ENCODE measurements at regions not wholly inside any gene's neighbourhood (a gene's known extent, or its start where the extent isn't known, plus 50 kb on each side); places are given as distances from the start of the nearest gene placed in this dataset.

DNA sequence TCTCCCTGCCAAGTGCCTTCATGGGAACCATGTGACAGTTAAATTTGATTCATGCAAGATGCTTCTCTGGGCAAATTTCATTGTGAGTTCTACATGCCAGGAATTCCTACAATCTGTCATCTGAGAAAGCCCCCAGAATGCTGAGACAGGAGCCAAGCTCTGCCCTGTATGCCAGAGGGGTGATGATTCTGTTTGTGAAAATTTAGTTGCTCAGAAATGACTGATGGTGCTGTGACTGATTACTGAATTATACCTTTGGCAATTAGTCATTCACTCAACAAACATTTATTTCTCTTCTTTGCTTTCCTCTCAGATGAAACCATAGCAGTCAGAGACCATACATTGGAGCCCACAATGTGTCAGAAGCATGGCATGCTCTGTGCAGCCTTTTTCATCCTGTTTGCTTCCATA is 69.0 kb upstream of the ZBED5 start:
- no peak for DNase-seq (ENCODE audit: low read depth)

DNA sequence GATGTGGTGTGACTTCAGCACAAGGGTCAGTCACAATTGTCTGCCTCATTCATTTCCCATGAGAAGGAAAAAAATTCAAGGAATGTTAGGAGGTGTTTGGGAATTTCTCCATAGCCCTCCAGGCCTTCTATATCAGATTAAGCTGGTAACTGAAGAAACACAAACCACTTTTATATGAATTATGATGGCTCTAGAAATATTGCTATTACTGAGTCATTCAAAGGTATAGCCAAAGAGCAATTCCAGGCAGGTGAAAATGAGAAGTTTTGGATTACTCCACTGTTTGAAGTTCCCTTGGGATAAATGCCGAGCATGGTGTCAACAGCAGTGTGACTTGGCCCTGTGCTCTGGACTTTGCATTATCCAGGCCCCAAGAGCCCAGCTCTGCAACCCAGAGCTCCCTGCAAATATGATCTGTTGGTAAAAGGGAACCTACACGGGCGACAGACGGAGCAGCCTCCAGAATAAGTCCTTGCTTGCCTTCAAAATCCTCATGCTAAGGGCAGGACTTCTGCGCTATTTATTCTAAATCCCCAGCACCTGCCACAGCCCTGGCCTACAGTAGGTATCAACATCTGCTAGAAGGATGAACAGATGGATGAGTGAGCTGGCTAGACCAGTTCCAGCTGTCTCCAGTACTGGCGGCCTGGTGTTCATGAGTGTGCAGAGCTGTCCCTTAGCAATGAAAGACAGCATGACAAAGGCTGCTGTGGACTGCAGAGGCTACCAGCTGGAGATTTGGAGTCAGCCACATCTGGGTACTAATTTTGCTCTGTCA is 67.5 kb upstream of the ZBED5 start:
- DNase-seq (ENCODE audit: low read depth): no peak

DNA sequence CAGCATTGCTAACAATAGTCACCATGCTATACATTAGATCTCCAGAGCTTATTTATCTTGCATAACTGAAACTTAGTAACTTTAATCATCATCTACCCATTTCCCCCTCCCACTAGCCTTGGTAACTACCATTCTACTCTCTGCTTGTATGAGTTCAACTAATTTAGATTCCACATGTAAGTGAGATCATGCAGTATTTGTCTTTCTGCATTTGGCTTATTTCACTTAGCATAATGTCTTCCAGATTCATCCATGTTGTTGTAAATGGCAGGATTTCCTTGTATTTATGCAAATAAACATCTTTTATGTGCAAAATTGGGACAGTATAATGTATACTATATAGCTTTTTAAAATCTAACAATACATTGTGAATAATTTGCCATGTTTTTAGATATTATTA is 66.0 kb upstream of the ZBED5 start:
- DNase-seq (ENCODE audit: low read depth): no peak

DNA sequence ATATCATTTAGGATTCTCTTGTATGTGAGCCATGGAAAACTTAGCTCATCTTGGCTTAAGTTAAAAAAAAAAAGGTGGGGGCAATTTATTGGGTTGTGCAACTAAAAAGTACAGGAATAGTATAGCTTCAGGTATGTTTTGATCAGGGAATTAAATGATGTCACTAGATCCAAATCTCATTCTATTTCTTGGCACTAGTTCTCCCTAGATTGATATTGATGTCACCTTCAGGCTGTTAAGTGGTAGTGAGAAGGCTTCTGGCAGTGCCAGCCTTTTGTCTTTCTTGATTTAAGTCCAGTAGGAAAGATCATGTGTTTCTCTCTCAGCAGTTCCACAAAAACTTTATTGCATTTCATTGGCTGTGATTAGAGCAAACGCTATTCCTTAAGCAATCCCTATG is 65.0 kb upstream of the ZBED5 start:
- no peak for DNase-seq (ENCODE audit: low read depth)

DNA sequence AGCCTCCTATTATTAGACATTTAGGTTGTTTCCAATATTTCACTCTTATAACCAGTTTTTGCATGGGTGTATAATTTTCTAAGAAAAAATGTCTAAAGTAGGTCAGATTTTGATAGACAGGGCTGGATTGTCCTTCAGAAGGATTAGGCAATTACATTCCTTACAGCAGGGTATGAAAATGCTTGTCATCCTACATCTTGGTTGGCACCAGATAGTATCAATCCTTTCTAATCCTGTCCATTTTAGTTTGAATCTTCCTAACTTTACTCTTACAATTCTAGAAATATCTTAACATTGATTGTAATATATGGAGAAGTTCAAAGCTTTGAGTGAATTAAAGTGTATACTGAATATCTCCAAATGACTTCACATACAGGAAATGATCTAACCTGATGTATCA is 63.0 kb upstream of the ZBED5 start:
- DNase-seq (ENCODE audit: low read depth): no peak

DNA sequence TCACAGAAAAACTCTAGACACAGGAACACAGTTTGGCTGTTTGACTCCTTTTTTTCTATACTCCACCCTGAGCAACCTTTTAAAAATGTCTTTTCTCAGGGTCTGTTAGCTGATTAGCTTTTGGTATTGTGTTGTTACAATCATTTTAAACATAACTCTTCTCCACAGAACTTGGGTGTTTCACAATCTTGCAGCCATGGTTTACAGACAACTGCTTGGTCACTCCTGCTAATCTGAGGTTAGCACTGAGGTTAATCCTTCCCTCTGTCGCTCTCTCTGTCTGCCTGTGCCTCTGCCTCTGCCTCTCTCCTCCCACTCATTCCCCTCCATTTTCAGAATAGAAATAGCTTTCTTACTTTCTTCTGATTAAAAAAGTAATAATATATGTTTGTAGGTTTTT is 62.4 kb upstream of the ZBED5 start:
- no peak for DNase-seq (ENCODE audit: low read depth)

DNA sequence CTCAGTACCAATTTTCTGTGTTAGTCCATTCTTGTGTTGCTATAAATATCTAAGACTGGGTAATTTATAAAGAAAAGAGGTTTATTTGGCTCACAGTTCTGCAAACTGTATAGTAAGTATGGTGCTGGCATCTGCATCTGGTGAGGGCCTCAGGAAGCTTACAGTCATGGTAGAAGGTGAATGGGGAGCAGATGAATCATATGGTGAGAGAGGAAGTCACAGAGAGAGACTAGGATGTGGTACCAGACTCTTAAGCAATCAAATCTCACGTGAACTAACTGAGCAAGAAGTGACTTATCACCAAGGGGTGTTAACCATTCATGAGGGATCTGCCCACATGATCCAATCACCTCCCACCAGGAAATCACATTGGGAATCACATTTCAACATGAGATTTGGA is 60.8 kb upstream of the ZBED5 start:
- DNase-seq (ENCODE audit: low read depth): no peak

DNA sequence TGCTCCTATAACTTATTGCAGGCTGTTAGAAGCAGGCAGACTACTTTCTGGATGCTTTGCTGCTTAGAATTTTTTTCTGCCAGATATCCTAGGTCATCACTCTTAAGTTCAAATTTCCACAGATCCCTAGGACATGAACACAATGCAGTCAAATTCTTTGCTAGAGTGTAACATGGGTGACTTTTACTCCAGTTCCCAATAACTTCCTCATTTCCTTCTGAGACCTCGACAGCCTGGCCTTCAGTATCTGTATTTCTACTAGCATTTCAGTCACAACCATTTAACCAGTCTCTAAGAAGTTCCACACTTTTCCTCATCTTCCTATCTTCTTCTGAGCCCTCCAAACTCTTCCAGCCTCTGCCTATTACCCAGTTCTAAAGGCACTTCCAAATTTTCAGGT is 60.4 kb upstream of the ZBED5 start:
- no peak for DNase-seq (ENCODE audit: low read depth)

DNA sequence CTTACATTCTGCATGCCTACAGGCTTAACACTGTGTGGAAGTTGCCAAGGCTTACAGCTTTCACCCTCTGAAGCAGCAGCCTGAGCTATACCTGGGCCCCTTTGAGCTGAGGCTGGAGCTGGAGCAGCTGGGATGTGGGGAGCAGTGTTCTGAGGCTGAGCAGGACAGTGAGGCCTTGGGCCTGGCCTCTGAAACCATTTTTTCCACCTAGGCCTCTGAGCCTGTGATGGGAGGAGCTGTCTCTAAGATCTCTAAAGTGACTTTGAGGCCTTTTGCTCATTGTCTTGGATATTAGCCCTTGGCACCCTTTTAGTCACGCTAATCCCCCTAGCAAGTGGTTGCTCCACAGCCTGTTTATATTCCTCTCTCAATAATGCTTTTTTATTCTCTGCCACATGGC is 59.9 kb upstream of the ZBED5 start:
- DNase-seq (ENCODE audit: low read depth): no peak

DNA sequence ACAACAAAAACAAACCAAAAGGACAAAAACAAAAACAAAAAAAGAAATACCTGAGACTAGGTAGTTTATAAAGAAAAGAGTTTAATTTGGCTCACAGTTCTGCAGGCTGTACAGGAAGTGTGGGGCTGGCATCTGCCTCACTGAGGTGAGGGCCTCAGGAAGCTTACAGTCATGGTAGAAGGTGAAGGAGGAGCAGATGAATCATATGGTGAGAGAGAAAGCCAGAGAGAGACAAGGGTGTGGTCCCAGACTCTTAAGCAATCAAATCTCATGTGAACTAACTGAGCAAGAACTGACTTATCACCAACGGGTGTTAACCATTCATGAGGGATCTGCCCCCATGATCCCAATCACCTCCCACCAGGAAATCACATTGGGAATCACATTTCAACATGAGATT is 58.8 kb upstream of the ZBED5 start:
- DNase-seq (ENCODE audit: low read depth): no peak

DNA sequence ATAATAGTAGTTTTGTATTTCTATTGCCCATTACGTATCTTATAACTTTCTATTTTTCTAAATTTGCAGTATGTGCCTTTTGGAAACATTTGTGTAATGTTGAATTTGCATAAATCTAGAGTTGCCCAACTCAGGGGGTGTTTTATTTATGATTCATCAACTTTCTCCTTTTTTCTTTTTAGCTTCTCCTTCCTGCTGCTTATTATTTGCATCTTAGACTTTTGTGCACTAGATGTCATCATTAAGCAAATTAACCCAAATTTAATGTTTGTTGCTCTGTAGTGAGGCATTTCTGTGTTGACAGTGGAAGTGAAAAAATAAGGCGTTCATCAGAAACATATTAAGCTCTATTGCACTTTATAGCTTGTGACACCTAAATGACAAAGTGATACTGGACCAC is 56.2 kb upstream of the ZBED5 start:
- DNase-seq (ENCODE audit: low read depth): no peak

DNA sequence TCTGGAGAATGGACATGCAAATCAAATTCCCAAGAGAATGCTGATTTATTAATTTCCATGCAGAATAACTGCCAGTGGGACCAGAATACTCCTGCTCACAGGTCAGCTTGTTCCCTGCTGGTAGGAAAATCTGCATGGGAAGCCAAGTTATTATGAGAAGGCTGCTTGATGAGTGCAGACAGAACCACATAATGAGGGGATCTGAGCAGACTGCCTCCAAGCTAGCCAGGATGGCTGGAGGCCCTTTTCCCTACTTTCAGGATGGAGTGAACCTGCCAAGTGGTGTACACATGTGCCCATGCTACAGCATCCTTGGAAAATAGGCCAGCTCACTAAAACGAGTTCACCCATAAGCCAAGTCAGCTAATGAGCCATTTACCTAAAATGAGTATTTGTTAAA is 55.2 kb upstream of the ZBED5 start:
- no peak for DNase-seq (ENCODE audit: low read depth)

DNA sequence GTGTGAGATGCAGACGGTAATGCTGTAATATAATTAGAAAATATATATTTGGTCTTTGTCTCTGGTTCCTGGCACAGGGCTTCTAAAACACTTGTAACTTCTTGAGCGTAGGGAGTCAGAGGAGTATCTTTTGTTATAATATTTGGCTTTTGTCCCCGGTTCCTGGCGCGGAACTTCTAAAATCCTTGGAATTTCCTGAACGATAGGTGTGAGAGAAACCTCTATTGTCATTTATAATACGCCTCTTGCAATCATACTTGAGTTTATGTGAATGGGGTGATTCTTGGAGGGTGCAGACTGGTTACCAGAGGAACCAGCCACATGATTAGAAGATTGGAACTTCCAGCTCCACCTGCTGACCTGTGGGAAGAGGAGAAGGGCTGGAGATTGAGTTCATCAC is 54.1 kb upstream of the ZBED5 start:
- no peak for DNase-seq (ENCODE audit: low read depth)

DNA sequence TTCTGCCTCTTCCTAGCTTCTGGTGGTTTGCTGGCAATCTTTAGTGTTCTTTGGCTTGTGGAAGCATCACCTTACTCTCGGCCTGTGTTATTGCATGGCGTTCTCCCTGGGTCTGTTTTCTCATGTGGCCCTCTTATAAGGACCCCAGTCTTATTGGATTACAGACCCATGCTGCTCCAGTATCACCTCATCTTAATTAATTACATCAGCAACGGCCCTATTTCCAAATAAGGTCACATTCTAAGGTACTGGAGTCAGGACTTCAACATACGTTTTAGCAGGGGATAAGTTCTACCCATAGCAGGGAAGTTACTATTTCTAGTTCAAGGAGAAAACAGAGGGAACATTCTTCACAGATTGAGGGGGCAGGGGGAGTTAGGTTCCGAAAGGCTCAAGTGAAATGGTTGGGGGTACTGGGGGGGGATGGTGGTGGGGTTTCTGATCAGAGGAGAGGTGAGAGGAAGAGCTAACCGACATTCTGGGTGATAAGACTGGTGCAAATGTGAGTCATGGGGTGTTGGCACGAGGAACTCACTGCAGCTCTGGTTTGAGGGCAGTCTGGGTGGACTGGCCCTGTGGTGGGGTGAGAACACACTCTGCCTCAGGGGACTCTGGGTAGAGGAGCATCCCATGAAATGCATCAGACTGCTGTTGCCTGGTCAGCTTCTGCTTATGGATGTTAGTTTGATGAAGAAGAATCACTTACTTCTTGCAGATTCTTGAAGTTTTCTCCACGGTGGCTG is 51.5 kb upstream of the ZBED5 start:
- DNase-seq (ENCODE audit: low read depth): no peak

DNA sequence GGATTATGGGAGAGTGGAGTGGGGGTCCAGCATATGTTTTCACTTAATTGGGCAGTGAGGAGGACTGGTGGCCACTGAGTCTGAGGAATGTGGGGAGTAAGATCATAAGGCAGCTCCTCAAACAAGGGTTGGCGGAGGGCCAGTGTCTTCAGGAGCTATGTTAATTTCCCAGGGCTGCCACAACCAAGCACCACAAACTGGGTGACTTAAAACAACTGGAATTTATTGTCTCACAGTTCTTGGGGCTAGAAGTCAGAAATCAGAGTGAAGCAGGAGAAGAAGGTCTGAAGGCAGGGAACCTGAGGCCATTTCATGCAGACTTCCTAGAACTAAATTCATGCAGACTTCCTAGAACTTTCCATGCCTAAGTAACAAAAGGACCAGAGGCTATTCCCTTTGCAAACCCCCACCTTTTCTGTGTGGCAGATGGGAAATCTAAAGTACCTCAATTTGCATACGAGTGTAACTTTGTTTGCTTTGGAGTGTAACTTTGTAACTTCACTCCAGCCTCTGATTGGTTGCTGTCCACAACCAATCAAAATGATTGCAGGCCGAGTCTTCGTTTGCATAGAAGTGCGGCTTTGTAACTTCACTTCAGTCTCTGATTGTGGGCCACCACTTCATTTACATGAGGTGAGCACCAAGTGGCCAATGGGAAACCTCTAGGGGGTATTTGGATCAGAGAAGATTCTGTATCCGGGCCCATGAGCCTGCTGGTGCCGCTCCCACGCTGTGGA is 50.5 kb upstream of the ZBED5 start:
- no peak for DNase-seq (ENCODE audit: low read depth)
